OCI-LY3 (cell line): ENCODE measurements at regions not wholly inside any gene's neighbourhood (a gene's known extent, or its start where the extent isn't known, plus 50 kb on each side); places are given as distances from the start of the nearest gene placed in this dataset.

Source experiments
- H2AFZ ChIP-seq: fragments of 200-600, 300-600 bp; shearing (Covaris generic); 2 replicates; pipeline ENCODE4 v1.6.0; 2014; ENCODE audit warnings: antibody characterized with exemption, low read depth, low read length
- H3K27ac ChIP-seq: fragments of 200-600, 300-600 bp; sonication (generic); 2 replicates; pipeline ENCODE4 v1.5.1; 2014; ENCODE audit warnings: mild to moderate bottlenecking, low read length, moderate library complexity, mixed read lengths
- H3K27me3 ChIP-seq: fragments of 200-600, 300-600 bp; sonication (generic); 2 replicates; pipeline ENCODE4 v1.6.1; 2014; ENCODE audit warnings: low read depth, low read length, mixed read lengths
- H3K36me3 ChIP-seq: fragments of 200-600, 300-600 bp; sonication (generic); replicated peaks from 2 replicates; pipeline ENCODE3; 2014; ENCODE audit warnings: low read depth, low read length, mixed read lengths
- H3K4me1 ChIP-seq: fragments of 300-600, 200-600 bp; sonication (generic); 2 replicates; pipeline ENCODE4 v1.6.1; 2014; ENCODE audit warnings: low read length, mixed read lengths
- H3K4me2 ChIP-seq: fragments of 200-600, 300-600 bp; sonication (generic); 2 replicates; pipeline ENCODE4 v1.6.1; 2014; ENCODE audit warnings: low read length, mixed read lengths
- H3K4me3 ChIP-seq: fragments of 300-600, 200-600 bp; sonication (generic); 2 replicates; pipeline ENCODE4 v1.5.1; 2014; ENCODE audit warnings: antibody characterized with exemption, mild to moderate bottlenecking, low read length, moderate library complexity
- H3K79me2 ChIP-seq: fragments of 300-600, 200-600 bp; shearing (Covaris generic); 2 replicates; pipeline ENCODE4 v1.6.1; 2014; ENCODE audit warnings: mild to moderate bottlenecking, low read length, mixed read lengths
- H3K9ac ChIP-seq: fragments of 300-600, 200-600 bp; shearing (Covaris generic); 2 replicates; pipeline ENCODE4 v1.6.0; 2014; ENCODE audit warnings: mild to moderate bottlenecking, low read length, moderate library complexity
- H3K9me3 ChIP-seq: fragments of 200-600, 300-600 bp; shearing (Covaris generic); 2 replicates; pipeline ENCODE4 v1.6.1; 2014; ENCODE audit warnings: low read length, mixed read lengths; ENCODE audit not compliant: insufficient read depth
- H4K20me1 ChIP-seq: fragments of 200-600, 300-600 bp; sonication (generic); 2 replicates; pipeline ENCODE4 v1.6.1; 2016; ENCODE audit warnings: low read length, mixed read lengths; ENCODE audit not compliant: insufficient read depth
- CTCF ChIP-seq: fragments of 200-600, 300-600 bp; sonication (generic); IDR thresholded peaks from 2 replicates; pipeline ENCODE4 v1.5.1; 2014; ENCODE audit warnings: antibody characterized with exemption, low read length, low read depth
- EZH2phosphoT487 ChIP-seq: fragments of 200-600 bp; shearing (Covaris generic); IDR thresholded peaks from 2 replicates; pipeline ENCODE4 v1.6.1; 2018; ENCODE audit warnings: antibody characterized with exemption, mixed run types, low read depth

GRCh38 chr10:121152935-121153334 is 301.8 kb downstream of the WDR11 start:
- Histone ChIP-seq H4K20me1 (no peaks in the 10 kb centered on the region), H3K79me2 (no peaks in the 10 kb centered on the region), H3K27me3 (peaks cover 22% of the 10 kb centered on the region)

GRCh38 chr10:121154310-121154709 is 303.1 kb downstream of the WDR11 start:
- no peak for TF ChIP-seq EZH2phosphoT487
- no peak for TF ChIP-seq CTCF
- H3K79me2 ChIP-seq = no peaks in the 10 kb centered on the region
- H3K36me3 ChIP-seq = no peaks in the 10 kb centered on the region
- peaks cover 15% of the 10 kb centered on the region for H3K4me1 ChIP-seq
- no peak overlapping the region for H3K4me3 ChIP-seq
- H2AFZ ChIP-seq = no peak overlapping the region
- H3K4me2 ChIP-seq = no peak overlapping the region
- H3K9me3 ChIP-seq = no peaks in the 10 kb centered on the region
- H4K20me1 ChIP-seq = no peaks in the 10 kb centered on the region
- H3K27ac ChIP-seq = no peak overlapping the region
- no peak overlapping the region for H3K9ac ChIP-seq
- H3K27me3 ChIP-seq = peaks cover 22% of the 10 kb centered on the region

More at GRCh38 chr10:121152935-121153334, 301.8 kb downstream of the WDR11 start:
- Histone ChIP-seq H3K36me3 (no peaks in the 10 kb centered on the region), H2AFZ (no peak overlapping the region), H3K4me1 (peaks cover 2% of the 10 kb centered on the region), H3K9me3 (no peaks in the 10 kb centered on the region), H3K4me3 (no peak overlapping the region), H3K4me2 (no peak overlapping the region), H3K9ac (no peak overlapping the region), H3K27ac (no peak overlapping the region)
- TF ChIP-seq CTCF (no peak), EZH2phosphoT487 (no peak)

- Histone ChIP-seq H3K27me3 (peaks cover 22% of the 10 kb centered on the region), H3K27ac (no peak overlapping the region), H3K9me3 (no peaks in the 10 kb centered on the region), H4K20me1 (no peaks in the 10 kb centered on the region), H3K4me1 (peaks cover 21% of the 10 kb centered on the region), H3K4me3 (no peak overlapping the region), H3K9ac (no peak overlapping the region), H3K79me2 (no peaks in the 10 kb centered on the region), H2AFZ (no peak overlapping the region), H3K36me3 (no peaks in the 10 kb centered on the region), H3K4me2 (no peak overlapping the region)
- no peak for TF ChIP-seq CTCF
- TF ChIP-seq EZH2phosphoT487 = no peak
Observed at GRCh38 chr10:121154846-121155245, 303.7 kb downstream of the WDR11 start.

- Histone ChIP-seq H3K4me1 (peaks cover 27% of the 10 kb centered on the region), H3K4me2 (no peak overlapping the region)
Observed at GRCh38 chr10:121155742-121156474, 304.7 kb downstream of the WDR11 start.

More at GRCh38 chr10:121155742-121156474, 304.7 kb downstream of the WDR11 start:
- Histone ChIP-seq H3K9ac (no peak overlapping the region), H3K9me3 (no peaks in the 10 kb centered on the region; the same call in 1 of the 2 replicates), H3K36me3 (no peaks in the 10 kb centered on the region), H4K20me1 (no peaks in the 10 kb centered on the region), H3K4me3 (no peak overlapping the region), H2AFZ (no peak overlapping the region), H3K27ac (no peak overlapping the region), H3K27me3 (peaks cover 28% of the 10 kb centered on the region), H3K79me2 (no peaks in the 10 kb centered on the region)
- TF ChIP-seq EZH2phosphoT487 = no peak
- TF ChIP-seq CTCF = no peak
